IMR-90 (cell line): ENCODE measurements at regions not wholly inside any gene's neighbourhood (a gene's known extent, or its start where the extent isn't known, plus 50 kb on each side); places are given as distances from the start of the nearest gene placed in this dataset.

Experiments used
- ATAC-seq: fragments of 200-7000 bp; cut with Tn5 transposase; 2 replicates; pipeline ENCODE4 v1.9.1; 2020; ENCODE audit warnings: low read depth, mild to moderate bottlenecking, moderate library complexity
- BruUV-seq: library from RNA; stranded (reverse); fragments of 400-500 nt; replicated peaks from 2 replicates; lab custom pipeline; 2021; lab: Mats Ljungman, UMichigan
- CTCF ChIA-PET: fragments of 300-600 bp; formaldehyde crosslinking; extraction: SDS; loops from one replicate; lab custom pipeline; 2021; ENCODE audit warnings: antibody characterized with exemption; lab: Yijun Ruan, JAX
- POLR2A ChIA-PET: fragments of 300-600 bp; sonication (Branson Sonifier 250); formaldehyde crosslinking; loops from one replicate; lab custom pipeline; 2022; ENCODE audit warnings: antibody characterized with exemption; ENCODE audit not compliant: unreplicated experiment; lab: Charles Lee
- DNase-seq: peaks from one replicate; pipeline ENCODE4 v3.0.0; 2013
- H2AFZ ChIP-seq: replicated peaks from 2 replicates; pipeline ENCODE3; 2013; ENCODE audit warnings: low read length, mild to moderate bottlenecking; ENCODE audit not compliant: poor library complexity
- H2AK5ac ChIP-seq: 2 replicates; pipeline ENCODE4 v1.6.1; 2013; ENCODE audit warnings: low read depth, low read length, inconsistent platforms
- H2AK9ac ChIP-seq: replicated peaks from 2 replicates; pipeline ENCODE3; 2013; ENCODE audit warnings: mild to moderate bottlenecking, low read depth, low read length, moderate library complexity; ENCODE audit not compliant: poor library complexity
- H2BK120ac ChIP-seq: 2 replicates; pipeline ENCODE4 v1.6.1; 2013; ENCODE audit warnings: low read depth, low read length, inconsistent platforms
- H2BK15ac ChIP-seq: 3 replicates; pipeline ENCODE4 v1.6.1; 2013; ENCODE audit warnings: low read depth, low read length, inconsistent platforms
- H2BK20ac ChIP-seq: 2 replicates; pipeline ENCODE4 v1.6.1; 2013; ENCODE audit warnings: low read depth, mild to moderate bottlenecking, inconsistent platforms, low read length, moderate library complexity
- H2BK5ac ChIP-seq: 2 replicates; pipeline ENCODE4 v1.6.1; 2013; ENCODE audit warnings: mild to moderate bottlenecking, low read depth, low read length, inconsistent platforms; ENCODE audit not compliant: poor library complexity, severe bottlenecking
- H3K14ac ChIP-seq: replicated peaks from 2 replicates; pipeline ENCODE4 v1.6.1; 2013; ENCODE audit warnings: low read depth, low read length, inconsistent platforms
- H3K18ac ChIP-seq: 2 replicates; pipeline ENCODE4 v1.6.1; 2013; ENCODE audit warnings: low read depth, low read length, control low read depth
- H3K23ac ChIP-seq: 2 replicates; pipeline ENCODE4 v1.6.1; 2013; ENCODE audit warnings: low read depth, low read length, inconsistent platforms
- H3K27ac ChIP-seq: 2 replicates; pipeline ENCODE4 v1.5.1; 2013; ENCODE audit warnings: mild to moderate bottlenecking, control low read depth, low read length; ENCODE audit not compliant: insufficient read depth
- H3K27me3 ChIP-seq: 2 replicates; pipeline ENCODE4 v1.6.1; 2013; ENCODE audit warnings: low read length; ENCODE audit not compliant: control insufficient read depth, insufficient read depth
- H3K36me3 ChIP-seq: 2 replicates; pipeline ENCODE4 v1.6.1; 2013; ENCODE audit warnings: low read length, mixed read lengths; ENCODE audit not compliant: control insufficient read depth, insufficient read depth
- H3K4ac ChIP-seq: 2 replicates; pipeline ENCODE4 v1.6.1; 2013; ENCODE audit warnings: low read depth, low read length, inconsistent platforms
- H3K4me1 ChIP-seq: 2 replicates; pipeline ENCODE4 v1.6.1; 2013; ENCODE audit warnings: low read length, mixed read lengths; ENCODE audit not compliant: control insufficient read depth, insufficient read depth
- H3K4me2 ChIP-seq: 2 replicates; pipeline ENCODE4 v1.6.1; 2013; ENCODE audit warnings: low read depth, mild to moderate bottlenecking, control low read depth, low read length, moderate library complexity
- H3K4me3 ChIP-seq: 2 replicates; pipeline ENCODE4 v1.5.1; 2013; ENCODE audit warnings: low read depth, mild to moderate bottlenecking, control low read depth, low read length, moderate library complexity; ENCODE audit not compliant: insufficient read depth
- H3K56ac ChIP-seq: 2 replicates; pipeline ENCODE4 v1.6.1; 2013; ENCODE audit warnings: low read length, inconsistent platforms; ENCODE audit not compliant: insufficient read depth; ENCODE audit errors: extremely low read depth
- H3K79me1 ChIP-seq, 2 experiments: 2 replicates each; pipeline ENCODE4 v1.6.1; 2013; ENCODE audit warnings: low read length in 2 of 2, inconsistent platforms in 1 of 2, low read depth in 1 of 2
- H3K9ac ChIP-seq: 2 replicates; pipeline ENCODE4 v1.6.1; 2013; ENCODE audit warnings: low read depth, low read length, control low read depth
- H3K9me1 ChIP-seq: 2 replicates; pipeline ENCODE4 v1.6.1; 2013; ENCODE audit warnings: low read length, inconsistent platforms; ENCODE audit not compliant: insufficient read depth
- H3K9me3 ChIP-seq: 2 replicates; pipeline ENCODE4 v1.6.1; 2013; ENCODE audit warnings: low read length; ENCODE audit not compliant: control insufficient read depth, insufficient read depth
- H4K20me1 ChIP-seq: 2 replicates; pipeline ENCODE4 v1.6.1; 2013; ENCODE audit warnings: low read length, inconsistent platforms; ENCODE audit not compliant: insufficient read depth
- H4K5ac ChIP-seq: 2 replicates; pipeline ENCODE4 v1.6.1; 2013; ENCODE audit warnings: mild to moderate bottlenecking, low read depth, low read length, control low read depth
- H4K8ac ChIP-seq, 2 experiments: 2 replicates each; pipeline ENCODE4 v1.6.1; 2013; ENCODE audit warnings: low read depth in 2 of 2, low read length in 2 of 2, control low read depth in 1 of 2, inconsistent platforms in 1 of 2
- H4K91ac ChIP-seq: 2 replicates; pipeline ENCODE4 v1.6.1; 2013; ENCODE audit warnings: low read depth, low read length, inconsistent platforms; ENCODE audit not compliant: insufficient read depth
- BHLHE40 ChIP-seq: fragments of 150-350 bp; IDR thresholded peaks from 2 replicates; pipeline ENCODE4 v1.6.1; 2016; ENCODE audit warnings: mild to moderate bottlenecking, low read depth, low read length
- CEBPB ChIP-seq: IDR thresholded peaks from 2 replicates; pipeline ENCODE4 v1.6.1; 2012; ENCODE audit warnings: low read depth, low read length, improper control_type of control experiment
- CHD1 ChIP-seq: IDR thresholded peaks from 2 replicates; pipeline ENCODE4 v1.6.1; 2012; ENCODE audit warnings: low read depth, low read length, improper control_type of control experiment
- CTCF ChIP-seq: conservative IDR thresholded peaks from 2 replicates; pipeline ENCODE4 v1.5.1; 2012; ENCODE audit warnings: mild to moderate bottlenecking, low read depth, low read length, improper control_type of control experiment
- FOS ChIP-seq: fragments of 150-350 bp; IDR thresholded peaks from 2 replicates; pipeline ENCODE4 v1.6.1; 2016; ENCODE audit warnings: low read depth, low read length
- MAZ ChIP-seq: IDR thresholded peaks from 2 replicates; pipeline ENCODE4 v1.6.1; 2012; ENCODE audit warnings: low read depth, mild to moderate bottlenecking, low read length, improper control_type of control experiment, moderate library complexity, borderline replicate concordance
- NFE2L2 ChIP-seq: fragments of 150-350 bp; IDR thresholded peaks from 2 replicates; pipeline ENCODE4 v1.6.1; 2016; ENCODE audit warnings: low read depth, mild to moderate bottlenecking, low read length
- RAD21 ChIP-seq: IDR thresholded peaks from 2 replicates; pipeline ENCODE4 v1.6.1; 2012; ENCODE audit warnings: low read length, improper control_type of control experiment
- RCOR1 ChIP-seq: IDR thresholded peaks from 2 replicates; pipeline ENCODE4 v1.6.1; 2012; ENCODE audit warnings: mild to moderate bottlenecking, low read length, improper control_type of control experiment; ENCODE audit not compliant: insufficient replicate concordance
- SMC3 ChIP-seq: fragments of 150-350 bp; IDR thresholded peaks from 2 replicates; pipeline ENCODE4 v1.6.1; 2016; ENCODE audit warnings: low read depth, mild to moderate bottlenecking, antibody characterized with exemption, low read length, moderate library complexity
- WGBS, 2 experiments: methylation state at CpG; one replicate each; pipeline versions ENCODE4 v1.1.5 to v1.1.7; 2013; ENCODE audit warnings: missing lambda C conversion rate in 2 of 2; ENCODE audit not compliant: insufficient read length in 1 of 2; ENCODE audit errors: extremely low coverage in 2 of 2; 5-methylcytosine and 5-hydroxymethylcytosine counted together
- dilution Hi-C: fragments of 300-500 bp; cut with HindIII; formaldehyde crosslinking; loops from one replicate; pipeline ENCODE4 v1.14.3; 2018; ENCODE audit warnings: low sequenced_read_pairs; ENCODE audit not compliant: unreplicated experiment
- in situ Hi-C: fragments of 300-500 bp; cut with MboI; formaldehyde crosslinking; loops from 3 replicates; pipeline ENCODE4 v1.14.3; 2019; ENCODE audit warnings: low sequenced_read_pairs, inconsistent platforms, mixed read lengths
- intact Hi-C: fragments of 100-400 bp; cut with micrococcal nuclease; formaldehyde crosslinking; loops from 2 replicates; pipeline ENCODE4 v1.10.0; 2022
- TF ChIP-seq, protein P1 (sequence below): fragments of 150-350 bp; IDR thresholded peaks from 2 replicates; pipeline ENCODE4 v1.6.1; 2016; ENCODE audit warnings: low read depth, mild to moderate bottlenecking, low read length, moderate library complexity, borderline replicate concordance

- H3K79me1 ChIP-seq, result no peaks in the 10 kb centered on the region
Observed at GRCh38 chr12:5223881-5224280, 180.2 kb downstream of the KCNA5 start.

More at GRCh38 chr12:5223881-5224280, 180.2 kb downstream of the KCNA5 start:
- H3K4ac ChIP-seq, result no peak overlapping the region
- H2AFZ ChIP-seq, result no peak overlapping the region
- ATAC-seq, result no peak
- no peaks in the 10 kb centered on the region for H3K36me3 ChIP-seq
- H3K4me1 ChIP-seq, result no peaks in the 10 kb centered on the region
- no peak for DNase-seq
- H3K27me3 ChIP-seq, result peaks cover 7% of the 10 kb centered on the region
- H3K56ac ChIP-seq, result no peak overlapping the region
- H3K27ac ChIP-seq, result no peak overlapping the region
- H3K9me3 ChIP-seq, result no peaks in the 10 kb centered on the region
- no peak overlapping the region for H2BK5ac ChIP-seq
- H3K9me1 ChIP-seq, result no peaks in the 10 kb centered on the region
- H2BK20ac ChIP-seq, result no peak overlapping the region
- dilution Hi-C loops, result no loop called here
- no peak overlapping the region for H2AK9ac ChIP-seq
- in situ Hi-C loops, result no loop called here
- H2BK120ac ChIP-seq, result no peak overlapping the region
- no peak overlapping the region for H4K91ac ChIP-seq
- CTCF ChIA-PET, result no interaction called here
- no peak overlapping the region for H3K14ac ChIP-seq
- H3K4me3 ChIP-seq, result no peak overlapping the region
- no peak overlapping the region for H3K4me2 ChIP-seq
- no peak overlapping the region for H3K23ac ChIP-seq
- TF ChIP-seq CEBPB (no peak), CHD1 (no peak), RAD21 (no peak), MAZ (no peak), FOS (no peak), CTCF (no peak), SMC3 (no peak), RCOR1 (no peak), NFE2L2 (no peak), BHLHE40 (no peak)
- TF ChIP-seq, protein P1, sequence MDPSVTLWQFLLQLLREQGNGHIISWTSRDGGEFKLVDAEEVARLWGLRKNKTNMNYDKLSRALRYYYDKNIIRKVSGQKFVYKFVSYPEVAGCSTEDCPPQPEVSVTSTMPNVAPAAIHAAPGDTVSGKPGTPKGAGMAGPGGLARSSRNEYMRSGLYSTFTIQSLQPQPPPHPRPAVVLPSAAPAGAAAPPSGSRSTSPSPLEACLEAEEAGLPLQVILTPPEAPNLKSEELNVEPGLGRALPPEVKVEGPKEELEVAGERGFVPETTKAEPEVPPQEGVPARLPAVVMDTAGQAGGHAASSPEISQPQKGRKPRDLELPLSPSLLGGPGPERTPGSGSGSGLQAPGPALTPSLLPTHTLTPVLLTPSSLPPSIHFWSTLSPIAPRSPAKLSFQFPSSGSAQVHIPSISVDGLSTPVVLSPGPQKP, result no peak
- H3K18ac ChIP-seq, result no peak overlapping the region
- intact Hi-C loops, result no loop called here
- H3K9ac ChIP-seq, result no peak overlapping the region
- 40% methylated on average over 1 of the region's 3 CpGs; no CpG with 5 or more reads in 1 of the 2 experiments for WGBS, 2 experiments
- no peak overlapping the region for H4K8ac ChIP-seq
- no peak overlapping the region for H2AK5ac ChIP-seq
- no peak overlapping the region for H2BK15ac ChIP-seq
- BruUV-seq, result no TSS peak
- H4K20me1 ChIP-seq, result no peaks in the 10 kb centered on the region
- POLR2A ChIA-PET, result no interaction called here
- no peak overlapping the region for H4K5ac ChIP-seq
